Endothelial cell of umbilical vein (primary cell): ENCODE measurements at regions not wholly inside any gene's neighbourhood (a gene's known extent, or its start where the extent isn't known, plus 50 kb on each side); places are given as distances from the start of the nearest gene placed in this dataset.

Experiments
- BruUV-seq: library from RNA; stranded (reverse); fragments of 400-500 nt; replicated peaks from 2 replicates; lab custom pipeline; 2021; lab: Mats Ljungman, UMichigan
- CTCF ChIA-PET: fragments of 300-600, 350-600 bp; sonication (Branson Sonifier 250); formaldehyde crosslinking; loops from one replicate; lab custom pipeline; 2021; ENCODE audit warnings: antibody characterized with exemption, inconsistent platforms; lab: Charles Lee
- POLR2A ChIA-PET: fragments of 300-600, 350-600 bp; sonication (Branson Sonifier 250); formaldehyde crosslinking; loops from one replicate; lab custom pipeline; 2021; ENCODE audit warnings: antibody characterized with exemption, inconsistent platforms; lab: Charles Lee
- DNase-seq: peaks from one replicate; pipeline ENCODE4 v3.0.0-alpha.2; 2011; ENCODE audit warnings: low read depth, low spot score
- FAIRE-seq: peaks from 2 replicates; lab custom pipeline; 2011; peaks lifted over from hg19 to GRCh38; lab: Jason Lieb, UNC
- H2AFZ ChIP-seq: 2 replicates; pipeline ENCODE4 v1.6.0; 2012; ENCODE audit warnings: low read depth, low read length, control low read depth, inconsistent platforms
- H3K27ac ChIP-seq: 2 replicates; pipeline ENCODE4 v1.5.1; 2011; ENCODE audit warnings: low read depth, mild to moderate bottlenecking, control low read depth, low read length, moderate library complexity; ENCODE audit not compliant: insufficient read depth
- H3K27me3 ChIP-seq, 2 experiments: 2 replicates each; pipeline versions ENCODE4 v1.6.0 to v1.6.1; 2011; ENCODE audit warnings: low read length in 2 of 2, mixed read lengths in 1 of 2; ENCODE audit not compliant: control insufficient read depth in 2 of 2, insufficient read depth in 2 of 2
- H3K36me3 ChIP-seq, 2 experiments: 2 replicates in 1 of 2; 3 replicates in 1 of 2; pipeline ENCODE4 v1.5.1; 2011; ENCODE audit warnings: low read length in 2 of 2, mild to moderate bottlenecking in 1 of 2, moderate library complexity in 1 of 2; ENCODE audit not compliant: control insufficient read depth in 2 of 2, insufficient read depth in 2 of 2; ENCODE audit errors: extremely low read depth in 1 of 2
- H3K4me1 ChIP-seq: 3 replicates; pipeline ENCODE4 v1.5.1; 2011; ENCODE audit warnings: mild to moderate bottlenecking, low read length; ENCODE audit not compliant: control insufficient read depth, insufficient read depth; ENCODE audit errors: extremely low read depth
- H3K4me2 ChIP-seq: 2 replicates; pipeline ENCODE4 v1.6.1; 2011; ENCODE audit warnings: low read length, control low read depth, mixed read lengths; ENCODE audit not compliant: insufficient read depth
- H3K4me3 ChIP-seq, 3 experiments: fragments of 200-600 bp in 1 of 3; sonication (generic), shearing (Covaris generic) in 1 of 3; replicated peaks in 1 of 3; 2 replicates each; pipeline ENCODE4 v1.5.1; 2011 to 2016; ENCODE audit warnings: control low read depth in 3 of 3, low read length in 3 of 3, mild to moderate bottlenecking in 2 of 3, inconsistent platforms in 1 of 3, low read depth in 1 of 3, moderate library complexity in 1 of 3; ENCODE audit not compliant: insufficient read depth in 1 of 3
- H3K79me2 ChIP-seq: 2 replicates; pipeline ENCODE4 v1.6.0; 2012; ENCODE audit warnings: low read length, inconsistent platforms; ENCODE audit not compliant: control insufficient read depth, insufficient read depth
- H3K9ac ChIP-seq: replicated peaks from 2 replicates; pipeline ENCODE3; 2011; ENCODE audit warnings: low read length, control low read depth; ENCODE audit not compliant: insufficient read depth; ENCODE audit errors: extremely low read depth
- H3K9me1 ChIP-seq: replicated peaks from 3 replicates; pipeline ENCODE4 v1.6.0; 2011; ENCODE audit warnings: mild to moderate bottlenecking, low read length; ENCODE audit not compliant: control insufficient read depth, insufficient read depth; ENCODE audit errors: extremely low read depth
- H3K9me3 ChIP-seq: replicated peaks from 2 replicates; pipeline ENCODE4 v1.5.1; 2012; ENCODE audit warnings: low read length, inconsistent platforms; ENCODE audit not compliant: control insufficient read depth, insufficient read depth
- H4K20me1 ChIP-seq: replicated peaks from 2 replicates; pipeline ENCODE3; 2011; ENCODE audit warnings: mild to moderate bottlenecking, low read length; ENCODE audit not compliant: control insufficient read depth, insufficient read depth; ENCODE audit errors: extremely low read depth
- CTCF ChIP-seq, 2 donors: IDR thresholded peaks; 1 replicate in 1 of 2; 2 replicates in 1 of 2; pipeline ENCODE4 v1.5.1; 2011; ENCODE audit warnings: low read length in 2 of 2, mild to moderate bottlenecking in 2 of 2, moderate library complexity in 2 of 2, control low read depth in 1 of 2, inconsistent platforms in 1 of 2, low read depth in 1 of 2; ENCODE audit not compliant: insufficient read depth in 1 of 2; ENCODE audit errors: extremely low read depth in 1 of 2
- EZH2 ChIP-seq: IDR thresholded peaks from 2 replicates; pipeline ENCODE4 v1.6.1; 2012; ENCODE audit warnings: borderline replicate concordance, low read depth, mild to moderate bottlenecking, moderate library complexity, low read length, inconsistent platforms; ENCODE audit not compliant: severe bottlenecking
- FOS ChIP-seq: IDR thresholded peaks from 2 replicates; pipeline ENCODE4 v1.6.1; 2011; ENCODE audit warnings: mild to moderate bottlenecking, low read length, moderate library complexity, borderline replicate concordance; ENCODE audit not compliant: insufficient read depth
- GATA2 ChIP-seq: IDR thresholded peaks from 2 replicates; pipeline ENCODE4 v1.7.0; 2011; ENCODE audit warnings: low read depth, mild to moderate bottlenecking, moderate library complexity, mixed read lengths, low read length; ENCODE audit not compliant: insufficient read length, insufficient read depth
- JUN ChIP-seq: IDR thresholded peaks from 2 replicates; pipeline ENCODE4 v1.6.1; 2011; ENCODE audit warnings: borderline replicate concordance, low read depth; ENCODE audit not compliant: insufficient read length, insufficient read depth
- MAX ChIP-seq: IDR thresholded peaks from 2 replicates; pipeline ENCODE4 v1.6.1; 2011; ENCODE audit not compliant: insufficient read depth, insufficient read length
- MYC ChIP-seq: IDR thresholded peaks from one replicate; pipeline ENCODE4 v1.6.1; 2011; ENCODE audit warnings: mild to moderate bottlenecking, low read depth, low read length
- POLR2A ChIP-seq: IDR thresholded peaks from 2 replicates; pipeline ENCODE4 v1.6.1; 2012; ENCODE audit warnings: low read depth, mild to moderate bottlenecking, control low read depth, low read length
- POLR2AphosphoS5 ChIP-seq: IDR thresholded peaks from 2 replicates; pipeline ENCODE4 v1.6.1; 2012; ENCODE audit warnings: low read depth, mild to moderate bottlenecking, control low read depth, low read length, moderate library complexity; ENCODE audit not compliant: insufficient read depth
- dilution Hi-C: fragments of 300-500 bp; cut with MboI; formaldehyde crosslinking; loops from one replicate; pipeline ENCODE4 v1.15.0; 2019; ENCODE audit warnings: low sequenced_read_pairs; ENCODE audit not compliant: extremely low pct_ligation_motif_present
- intact Hi-C: fragments of 100-400 bp; cut with micrococcal nuclease; formaldehyde crosslinking; loops from one replicate; pipeline ENCODE4 v1.10.0; 2022

- no peaks in the 10 kb centered on the region for H3K9me1 ChIP-seq
- no peak overlapping the region for H3K9ac ChIP-seq
- H3K4me3 ChIP-seq: no peak overlapping the region
- FAIRE-seq (no peak), DNase-seq (no peak)
- H2AFZ ChIP-seq: no peak overlapping the region
- intact Hi-C loops (no loop called here), dilution Hi-C loops (no loop called here)
- no peak for TF ChIP-seq JUN
- no peak for TF ChIP-seq MAX
- TF ChIP-seq EZH2: no peak
- H3K79me2 ChIP-seq: no peaks in the 10 kb centered on the region
- H3K36me3 ChIP-seq: no peaks in the 10 kb centered on the region
- no peaks in the 10 kb centered on the region for H4K20me1 ChIP-seq
- no TSS peak for BruUV-seq
- no peaks in the 10 kb centered on the region for H3K27me3 ChIP-seq
- ChIA-PET CTCF (no interaction called here), POLR2A (no interaction called here)
- H3K9me3 ChIP-seq: peaks cover 2% of the 10 kb centered on the region
- H3K4me1 ChIP-seq: no peaks in the 10 kb centered on the region
- H3K4me2 ChIP-seq: no peak overlapping the region
- no peak overlapping the region for H3K27ac ChIP-seq
Measured at GRCh38 chr1:4977701-4978100, 323.3 kb downstream of the AJAP1 start.

GRCh38 chr1:4976859-4977440, 322.5 kb downstream of the AJAP1 start:
- H3K27me3 ChIP-seq: no peaks in the 10 kb centered on the region
- no peak overlapping the region for H3K4me2 ChIP-seq
- no TSS peak for BruUV-seq
- H3K79me2 ChIP-seq: no peaks in the 10 kb centered on the region
- no peaks in the 10 kb centered on the region for H3K4me1 ChIP-seq
- FAIRE-seq (no peak), DNase-seq (no peak)
- no peak for TF ChIP-seq MAX
- no peak for TF ChIP-seq JUN
- no peak for TF ChIP-seq EZH2
- no peak for TF ChIP-seq CTCF (IDR thresholded peaks at IDR 0.05; ENCODE audit: extremely low read depth in 1 of 2, insufficient read depth in 1 of 2, low read depth in 1 of 2, low read length in 2 of 2)
- no peak for TF ChIP-seq FOS
- TF ChIP-seq GATA2: no peak
- TF ChIP-seq POLR2AphosphoS5: no peak
- no peak for TF ChIP-seq MYC
- TF ChIP-seq POLR2A: no peak
- no peaks in the 10 kb centered on the region for H3K36me3 ChIP-seq
- H2AFZ ChIP-seq: no peak overlapping the region
- H3K4me3 ChIP-seq: no peak overlapping the region
- H3K9me3 ChIP-seq: peaks cover 2% of the 10 kb centered on the region
- ChIA-PET CTCF (no interaction called here), POLR2A (no interaction called here)
- H3K9ac ChIP-seq: no peak overlapping the region
- H3K9me1 ChIP-seq: no peaks in the 10 kb centered on the region
- intact Hi-C loops (no loop called here), dilution Hi-C loops (no loop called here)
- H3K27ac ChIP-seq: no peak overlapping the region
- no peaks in the 10 kb centered on the region for H4K20me1 ChIP-seq
